Epidermal melanocyte (primary cell): ENCODE measurements at regions not wholly inside any gene's neighbourhood (a gene's known extent, or its start where the extent isn't known, plus 50 kb on each side); places are given as distances from the start of the nearest gene placed in this dataset.

Source experiments
- DNase-seq: peaks from one replicate; pipeline ENCODE4 v3.0.0; 2011; ENCODE audit warnings: low spot score; ENCODE audit not compliant: insufficient read length

- DNase-seq: no peak
Measured at GRCh38 chr3:79896086-79896485, 128.3 kb upstream of the ROBO1 start.

GRCh38 chr3:79887213-79887612 is 119.4 kb upstream of the ROBO1 start:
- no peak for DNase-seq

- no peak for DNase-seq
Measured at GRCh38 chr3:79886204-79886603, 118.4 kb upstream of the ROBO1 start.

GRCh38 chr3:79885407-79885806 is 117.6 kb upstream of the ROBO1 start:
- no peak for DNase-seq

GRCh38 chr3:79884354-79884753 is 116.6 kb upstream of the ROBO1 start:
- DNase-seq: no peak

- no peak for DNase-seq
Measured at GRCh38 chr3:79881431-79881830, 113.6 kb upstream of the ROBO1 start.

- DNase-seq: no peak
Measured at GRCh38 chr3:79878708-79879107, 110.9 kb upstream of the ROBO1 start.

- DNase-seq: no peak
Measured at GRCh38 chr3:79874646-79875045, 106.8 kb upstream of the ROBO1 start.

GRCh38 chr3:79872483-79872882 is 104.7 kb upstream of the ROBO1 start:
- DNase-seq: no peak

- no peak for DNase-seq
Measured at GRCh38 chr3:79871656-79872055, 103.9 kb upstream of the ROBO1 start.

GRCh38 chr3:79870313-79870620 is 102.5 kb upstream of the ROBO1 start:
- no peak for DNase-seq

GRCh38 chr3:79869461-79870312 is 101.9 kb upstream of the ROBO1 start:
- no peak for DNase-seq

- DNase-seq: no peak
Measured at GRCh38 chr3:79866162-79866561, 98.4 kb upstream of the ROBO1 start.

GRCh38 chr3:79864077-79864476 is 96.3 kb upstream of the ROBO1 start:
- no peak for DNase-seq

- DNase-seq: no peak
Measured at GRCh38 chr3:79848876-79849275, 81.1 kb upstream of the ROBO1 start.

GRCh38 chr3:79847928-79848327 is 80.1 kb upstream of the ROBO1 start:
- no peak for DNase-seq

GRCh38 chr3:79846148-79846933 is 78.5 kb upstream of the ROBO1 start:
- no peak for DNase-seq

- DNase-seq: no peak
Measured at GRCh38 chr3:79845546-79845945, 77.7 kb upstream of the ROBO1 start.

- no peak for DNase-seq
Measured at GRCh38 chr3:79844176-79844575, 76.4 kb upstream of the ROBO1 start.

- DNase-seq: no peak
Measured at GRCh38 chr3:79843180-79843579, 75.4 kb upstream of the ROBO1 start.

- DNase-seq: no peak
Measured at GRCh38 chr3:79835701-79836100, 67.9 kb upstream of the ROBO1 start.

- no peak for DNase-seq
Measured at GRCh38 chr3:79824166-79824565, 56.4 kb upstream of the ROBO1 start.

- DNase-seq: no peak
Measured at GRCh38 chr3:79822076-79822475, 54.3 kb upstream of the ROBO1 start.
